Femur (tissue), 1 donor: ENCODE measurements at regions not wholly inside any gene's neighbourhood (a gene's known extent, or its start where the extent isn't known, plus 50 kb on each side); places are given as distances from the start of the nearest gene placed in this dataset.
"Not testable (repeated sequence)": the region's sequence is repeated elsewhere in the genome, so short reads cannot be mapped to it uniquely, and the experiment has no call there.

Experiments used
- DNase-seq: peaks from one replicate; pipeline ENCODE4 v3.0.0-alpha.2; 2017

DNA sequence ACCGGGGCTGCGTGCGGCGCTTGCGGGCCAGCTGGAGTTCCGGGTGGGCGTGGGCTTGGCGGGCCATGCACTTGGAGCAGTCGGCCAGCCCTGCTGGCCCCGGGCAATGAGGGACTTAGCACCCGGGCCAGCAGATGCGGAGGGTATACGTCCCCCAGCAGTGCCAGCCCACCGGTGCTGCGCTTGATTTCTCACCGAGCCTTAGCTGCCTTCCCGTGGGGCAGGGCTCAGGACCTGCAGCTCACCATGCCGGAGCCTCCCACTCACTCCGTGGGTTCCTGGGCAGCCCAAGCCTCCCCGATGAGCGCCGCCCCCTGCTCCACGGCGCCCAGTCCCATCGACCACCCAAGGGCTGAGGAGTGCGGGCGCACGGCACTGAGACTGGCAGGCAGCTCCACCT, 51.4 kb upstream of the INPP4B start:
- DNase-seq, result not testable (repeated sequence)

DNA sequence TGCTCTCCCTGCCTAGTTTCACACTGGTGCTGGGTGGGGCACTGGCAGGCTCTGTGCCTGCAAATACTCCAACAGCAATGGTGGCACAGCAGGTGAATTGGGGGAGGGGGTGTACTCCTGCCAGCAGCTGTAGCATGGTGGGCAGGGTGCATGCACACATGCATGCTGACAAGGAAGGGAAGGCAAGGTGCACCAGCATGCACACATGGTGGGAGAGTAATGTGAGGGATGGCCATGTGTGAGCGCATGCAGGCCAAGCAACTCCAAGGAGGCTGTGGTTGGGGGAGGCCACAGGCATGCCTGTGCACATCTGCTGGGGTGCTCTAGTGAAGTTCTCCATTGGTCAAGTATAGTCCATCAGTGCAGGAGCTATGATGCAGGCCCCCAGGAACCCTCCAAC, 54.5 kb upstream of the INPP4B start:
- DNase-seq, result no peak

DNA sequence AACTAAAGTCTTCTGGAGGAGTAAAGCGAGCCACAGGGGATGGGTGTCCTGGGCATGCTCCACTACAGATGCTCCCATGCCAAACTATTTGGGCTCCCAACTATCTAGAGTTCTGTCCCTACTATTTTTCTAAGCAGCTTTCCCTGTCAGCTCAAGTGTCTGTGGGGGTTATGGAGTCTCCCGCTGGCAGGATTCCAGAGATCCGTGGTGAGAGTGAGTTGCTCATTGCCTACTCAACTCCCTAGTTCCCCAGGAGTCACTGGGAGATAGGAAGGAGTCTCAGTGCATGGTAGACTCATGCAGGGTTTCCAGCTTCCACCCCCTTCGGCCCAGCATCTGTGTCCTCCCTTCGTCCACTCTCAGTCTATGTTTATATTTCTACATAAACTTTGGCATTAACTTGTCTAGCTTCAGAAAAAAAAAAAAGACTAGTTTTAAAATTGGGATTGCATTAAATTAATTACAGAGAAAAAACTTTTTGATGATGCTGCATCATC, 55.1 kb upstream of the INPP4B start:
- DNase-seq, result no peak

DNA sequence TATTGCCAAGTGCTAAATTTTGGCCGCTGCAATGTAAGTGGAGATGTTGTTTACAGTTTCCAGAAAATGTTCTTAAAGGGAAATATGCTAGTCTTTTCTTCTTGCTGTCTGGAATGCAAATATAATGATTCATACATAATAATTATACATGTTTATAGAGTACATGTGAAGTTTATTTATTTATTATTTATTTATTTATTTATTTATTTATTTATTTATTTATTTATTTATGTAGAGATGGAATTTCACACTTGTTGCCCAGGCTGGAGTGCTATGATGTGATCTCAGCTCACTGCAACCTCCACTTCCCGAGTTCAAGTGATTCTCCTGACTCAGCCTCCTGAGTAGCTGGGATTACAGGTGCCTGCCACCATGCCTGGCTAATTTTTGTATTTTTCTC, 57.5 kb upstream of the INPP4B start:
- not testable (repeated sequence) for DNase-seq

DNA sequence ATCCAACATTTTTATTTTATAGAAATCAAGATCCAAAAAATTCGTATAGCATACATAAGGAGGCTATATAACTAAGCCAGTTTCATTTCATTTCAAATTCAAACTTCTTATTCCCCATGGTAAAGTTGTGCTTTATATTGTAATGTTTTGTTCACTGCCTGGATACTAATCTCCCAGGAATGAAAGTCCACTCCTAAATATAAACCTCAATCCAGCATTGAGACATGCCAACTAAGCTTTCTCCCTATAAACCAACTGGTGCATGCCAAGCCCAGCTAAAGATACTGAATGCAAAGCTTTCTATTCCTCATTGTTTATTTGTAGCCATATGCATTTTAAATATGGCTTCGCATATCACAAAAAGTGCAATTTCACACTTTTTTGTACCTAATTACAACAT, 63.8 kb upstream of the INPP4B start:
- DNase-seq, result no peak

DNA sequence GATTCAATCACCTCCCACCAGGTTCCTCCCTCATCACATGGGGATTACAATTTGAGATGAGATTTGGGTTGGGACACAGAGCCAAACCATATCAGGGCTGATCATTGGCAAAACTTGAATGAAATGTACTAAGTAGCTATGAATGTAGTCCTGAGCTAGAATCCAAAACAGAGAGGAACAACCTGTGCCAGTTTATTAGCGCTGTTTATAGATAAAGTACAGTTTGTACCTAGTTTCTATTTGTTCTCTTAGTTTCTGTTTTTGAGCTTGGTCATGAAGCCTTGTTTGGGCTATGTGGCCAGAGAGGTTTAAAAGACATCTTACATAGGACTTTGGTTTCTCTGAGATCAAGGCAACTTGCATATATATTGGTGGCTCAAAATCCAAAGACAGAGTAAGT, 66.9 kb upstream of the INPP4B start:
- no peak for DNase-seq

DNA sequence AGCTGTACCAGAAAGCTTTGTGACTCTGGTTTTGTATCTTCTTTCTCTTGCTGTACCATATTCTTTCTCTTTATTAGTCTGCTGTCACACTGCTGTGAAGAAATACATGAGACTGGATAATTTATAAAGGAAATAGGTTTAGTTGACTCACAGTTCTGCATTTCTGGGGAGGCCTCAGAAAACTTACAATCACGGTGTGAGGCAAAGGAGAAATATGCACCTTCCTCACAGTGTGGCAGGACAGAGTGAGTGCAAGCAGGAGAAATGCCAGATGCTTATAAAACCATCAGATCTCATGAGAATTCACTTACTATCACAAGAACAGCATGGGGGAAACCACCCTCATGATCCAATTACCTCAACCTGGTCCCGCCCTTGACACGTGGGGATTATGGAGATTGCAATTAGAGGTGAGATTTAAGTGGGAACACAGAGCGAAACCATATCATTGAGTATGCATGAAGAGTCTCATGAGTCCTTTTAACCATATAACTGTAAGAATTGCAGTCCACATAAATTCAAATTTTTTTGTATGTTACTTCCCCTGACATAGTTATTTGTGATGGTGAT, 67.4 kb upstream of the INPP4B start:
- DNase-seq, result no peak

DNA sequence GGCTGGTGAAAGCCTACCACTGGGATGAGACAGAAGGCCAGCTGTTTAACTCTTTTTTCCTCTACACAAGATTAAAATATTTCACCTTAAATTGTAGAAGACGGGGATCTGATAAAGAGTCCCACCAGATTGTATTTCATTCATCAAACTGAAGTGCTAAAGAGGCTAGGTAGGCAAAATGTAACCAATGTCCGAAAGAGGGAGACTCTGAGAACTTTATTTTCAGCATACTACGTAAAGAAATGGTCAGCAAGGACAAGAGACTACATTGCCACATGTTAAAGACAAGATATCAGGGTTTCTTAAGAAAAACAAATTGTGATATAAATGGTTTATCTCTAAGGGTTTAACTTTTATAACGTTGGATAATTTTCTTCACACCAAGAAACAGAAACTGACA, 71.6 kb upstream of the INPP4B start:
- DNase-seq, result no peak

DNA sequence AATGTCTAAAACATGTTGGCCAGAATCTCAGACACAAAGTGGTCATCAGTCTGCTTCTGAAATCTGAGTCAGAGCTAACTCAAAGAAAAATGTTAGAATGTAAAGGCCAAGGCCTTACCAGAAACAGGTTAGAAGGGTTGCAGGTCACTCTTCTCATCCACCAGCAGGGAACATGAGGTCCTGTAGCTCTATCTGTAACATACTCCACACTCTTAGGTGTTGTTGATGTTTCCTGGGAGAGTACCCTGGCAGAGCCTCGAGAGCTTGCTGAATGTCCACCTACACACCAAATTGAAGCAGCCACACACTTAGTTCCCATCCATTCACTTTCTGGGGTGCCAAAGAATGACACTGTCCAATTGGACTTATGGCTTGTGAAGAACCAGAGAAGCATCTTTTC, 76.6 kb upstream of the INPP4B start:
- no peak for DNase-seq

DNA sequence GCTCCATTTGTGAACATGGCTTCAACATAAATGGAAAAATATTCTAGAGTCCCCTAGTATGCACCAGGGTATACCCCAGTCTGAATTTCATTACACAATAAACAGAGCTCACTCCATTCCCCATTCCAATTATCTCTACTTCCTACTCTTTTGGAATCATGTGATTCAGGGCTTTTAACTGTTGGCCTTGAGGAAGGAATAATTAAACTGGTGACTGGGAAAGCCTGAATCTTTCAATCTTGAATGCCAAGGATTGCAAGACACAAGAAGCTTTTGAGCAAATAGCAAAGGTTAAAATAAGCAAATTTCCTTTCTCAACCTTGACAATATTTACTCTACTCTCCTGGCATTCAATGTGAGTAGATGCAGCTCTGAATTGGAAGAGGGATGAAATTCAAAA, 77.5 kb upstream of the INPP4B start:
- DNase-seq, result no peak

DNA sequence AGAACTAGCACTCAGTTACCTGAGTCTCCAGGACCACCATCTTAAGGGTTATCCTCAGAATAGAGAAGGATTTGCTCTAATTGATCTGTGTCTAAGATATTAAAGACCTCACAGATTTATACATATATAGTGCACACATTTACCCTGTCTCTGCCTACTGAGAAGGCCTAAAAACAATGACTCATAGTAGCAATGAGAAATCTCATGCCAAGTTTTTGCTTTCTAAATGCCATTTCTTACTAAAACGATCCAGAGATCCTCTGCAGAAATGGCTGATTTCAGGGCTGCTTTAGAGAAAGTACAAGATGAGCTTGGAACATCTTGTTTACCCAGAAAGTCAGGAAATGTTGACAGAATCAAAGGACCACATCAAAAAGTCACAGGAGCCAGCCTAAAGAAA, 79.1 kb upstream of the INPP4B start:
- no peak for DNase-seq

DNA sequence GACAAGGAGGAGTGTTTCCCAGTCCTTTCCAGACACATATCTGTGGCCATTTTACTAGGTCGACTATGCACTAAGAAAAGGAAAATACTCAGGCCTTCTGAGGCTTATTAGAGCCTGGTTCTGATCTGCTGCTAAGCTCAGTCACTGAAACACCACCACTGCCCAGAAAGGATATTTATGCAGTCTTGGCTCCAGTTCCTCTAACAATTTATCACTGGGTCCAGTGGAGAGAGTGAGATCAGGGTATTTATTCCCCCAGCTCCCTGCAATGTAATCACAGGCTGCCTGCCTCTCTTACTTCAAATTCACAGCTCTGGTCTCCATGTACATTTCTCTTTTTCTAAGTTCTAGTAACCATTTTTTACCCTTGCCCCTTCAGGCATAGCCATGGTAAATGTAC, 81.6 kb upstream of the INPP4B start:
- no peak for DNase-seq

DNA sequence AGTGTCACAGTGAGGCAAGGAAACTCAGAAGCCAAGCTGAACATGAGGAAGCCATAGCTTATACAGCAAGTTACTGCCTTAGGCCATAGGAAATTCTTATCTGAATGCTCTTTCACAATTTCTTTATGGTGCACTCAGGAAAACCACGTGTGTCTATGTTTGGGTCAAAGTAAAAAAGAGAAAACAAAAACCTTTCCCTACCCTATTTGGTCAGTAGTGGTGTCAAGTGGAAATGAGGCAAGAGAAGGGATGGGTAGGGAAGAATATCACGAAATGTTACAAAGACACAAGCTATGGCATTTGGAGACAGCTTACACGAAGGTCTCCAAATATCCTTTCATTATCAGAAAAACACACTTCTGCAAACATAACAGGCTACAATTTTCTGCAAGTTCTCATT, 83.4 kb upstream of the INPP4B start:
- no peak for DNase-seq

DNA sequence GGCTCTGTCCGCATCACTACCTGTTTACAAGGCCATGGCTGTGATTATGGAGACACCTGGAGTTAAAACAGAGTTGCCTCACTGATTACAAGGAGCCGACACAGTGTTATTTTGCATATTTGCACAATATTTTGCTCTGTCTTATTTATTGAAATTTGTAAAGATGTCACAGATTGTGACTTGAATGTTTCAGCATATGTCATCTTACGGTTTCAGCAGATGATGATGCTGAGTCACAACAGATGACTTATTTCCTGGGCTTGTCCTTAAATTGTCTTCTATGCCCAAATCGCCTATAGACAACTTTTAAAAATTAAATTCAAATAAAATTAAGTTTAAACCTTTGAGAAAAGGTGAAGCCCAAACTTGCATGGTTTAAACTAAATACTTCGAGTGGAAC, 87.1 kb upstream of the INPP4B start:
- DNase-seq, result no peak

DNA sequence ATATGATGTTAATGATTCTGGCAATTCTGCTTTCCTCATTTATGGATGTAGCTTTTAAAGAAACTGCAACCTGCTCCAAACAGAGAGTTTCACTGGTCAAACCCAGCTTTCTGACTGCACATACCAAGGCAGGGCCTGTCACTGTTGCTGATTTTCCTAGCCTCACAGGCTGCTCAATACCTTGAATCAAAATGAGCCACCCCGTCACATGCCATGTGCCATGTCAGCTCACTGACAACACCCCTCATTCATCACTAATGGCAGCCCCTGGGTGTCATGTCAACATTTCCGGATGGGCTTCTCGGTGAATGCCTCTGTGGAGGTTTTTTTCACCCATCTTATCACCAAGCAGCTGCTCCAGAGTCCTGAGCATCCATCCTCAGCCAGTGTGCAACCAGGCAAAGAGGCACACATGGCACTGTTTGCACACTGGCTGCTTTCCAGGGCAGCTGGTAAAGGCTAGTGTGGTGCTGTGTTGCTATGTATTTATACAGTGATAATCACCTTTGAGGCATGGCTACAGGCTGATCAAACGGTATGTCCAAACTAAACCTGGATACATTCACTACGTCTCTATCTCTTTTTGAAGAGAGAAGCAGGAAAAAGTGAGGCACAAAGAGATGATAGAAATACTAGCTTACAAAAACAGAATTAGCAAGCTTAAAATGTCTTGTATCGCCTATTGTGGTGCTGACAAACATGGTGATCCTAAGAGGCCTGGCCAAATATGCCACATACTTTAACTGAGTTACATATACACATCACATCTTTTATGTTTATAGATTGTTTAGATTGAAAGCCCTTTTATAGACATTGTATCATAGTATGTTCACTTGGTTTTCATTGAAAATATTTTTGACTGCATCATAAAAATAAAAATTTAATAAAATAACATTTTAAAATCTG, 94.6 kb upstream of the INPP4B start:
- DNase-seq, result peak; percentile 60

DNA sequence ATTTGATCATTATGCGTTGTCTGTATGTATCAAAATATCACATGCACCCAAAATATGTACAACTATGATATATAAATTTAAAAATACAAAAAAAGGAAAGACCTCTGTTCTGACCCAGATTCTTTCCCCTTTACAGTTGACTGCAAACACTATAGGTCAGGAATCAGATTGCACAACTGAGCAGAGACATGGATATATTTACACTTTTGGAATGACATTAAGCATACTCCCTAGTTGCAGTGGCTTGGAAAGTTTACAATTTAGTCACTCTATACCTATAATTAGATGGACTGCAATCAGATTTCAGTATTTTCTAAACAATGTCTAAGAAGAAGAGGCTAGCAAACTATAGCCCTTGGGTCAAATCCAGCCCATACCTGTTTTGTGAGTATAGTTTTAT, 98.5 kb upstream of the INPP4B start:
- no peak for DNase-seq

DNA sequence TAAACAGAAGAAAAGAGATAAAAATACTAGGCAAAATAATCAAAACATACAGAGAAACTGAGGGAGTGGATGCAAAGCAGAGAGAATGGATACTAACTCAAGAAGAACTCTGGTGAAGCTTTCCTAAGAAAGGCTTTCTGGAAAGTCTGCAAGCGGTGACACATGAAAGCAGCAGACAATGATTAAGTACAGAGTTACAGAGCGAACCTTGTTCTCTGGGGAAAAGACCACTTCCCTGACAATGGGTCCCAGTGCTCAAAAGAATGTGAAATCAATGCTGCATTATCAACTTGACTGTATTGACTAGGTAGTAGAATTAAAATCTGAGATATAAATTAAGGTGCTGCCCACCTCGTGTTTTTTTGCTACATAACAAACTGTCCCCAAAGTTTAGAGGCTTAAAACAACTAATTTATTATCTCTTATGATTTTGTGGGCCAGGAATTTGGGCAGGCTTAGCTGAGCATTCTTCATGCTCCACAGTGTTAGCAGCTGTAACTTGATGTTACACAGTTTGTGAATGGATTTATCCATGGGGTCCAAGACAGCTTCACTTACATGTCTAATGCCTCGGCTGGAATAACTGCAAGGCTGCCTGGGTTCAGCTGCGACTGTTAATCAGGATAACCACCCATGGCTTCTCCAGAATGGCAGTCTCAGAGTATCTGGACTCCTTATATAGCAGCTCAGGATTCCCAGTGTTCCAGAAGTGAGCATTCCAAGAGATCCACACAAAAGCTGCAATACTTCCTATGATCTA, 106.9 kb upstream of the INPP4B start:
- peak; percentile 45 for DNase-seq

DNA sequence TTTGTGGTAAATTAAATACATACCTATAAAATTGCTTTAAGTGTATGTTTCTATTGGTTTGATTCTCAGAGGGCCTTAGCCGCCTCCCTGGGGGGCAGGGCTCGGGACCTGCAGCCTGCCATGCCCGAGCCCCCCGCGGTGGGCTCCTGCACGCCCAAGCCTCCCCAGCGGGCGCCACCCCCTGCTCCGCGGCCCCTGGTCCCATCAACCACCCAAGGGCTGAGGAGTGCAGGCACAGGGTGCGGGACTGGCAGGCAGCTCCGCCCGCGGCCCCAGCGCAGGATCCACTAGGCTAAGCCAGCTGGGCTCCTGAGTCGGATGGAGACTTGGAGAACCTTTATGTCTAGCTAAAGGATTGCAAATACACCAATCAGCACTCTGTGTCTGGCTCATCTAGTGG, 108.3 kb upstream of the INPP4B start:
- DNase-seq, result no peak

DNA sequence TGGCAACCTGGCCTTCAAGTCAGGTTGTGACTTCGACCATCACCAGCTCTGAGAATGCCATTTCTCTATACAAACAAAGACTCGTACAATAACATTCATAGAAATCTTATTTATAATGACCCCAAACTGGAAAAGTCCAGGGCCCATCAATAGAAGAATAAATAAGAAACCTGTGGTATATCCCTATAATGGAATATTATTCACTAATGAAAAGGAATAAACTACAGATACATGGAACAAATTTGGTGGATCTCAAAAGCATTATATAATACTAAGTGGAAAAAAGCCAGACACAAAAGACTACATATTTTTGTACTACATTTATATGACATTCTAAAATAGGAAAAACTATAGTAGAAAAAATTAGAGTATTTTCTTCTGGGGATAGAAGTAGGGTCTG, 109.4 kb upstream of the INPP4B start:
- DNase-seq, result no peak

DNA sequence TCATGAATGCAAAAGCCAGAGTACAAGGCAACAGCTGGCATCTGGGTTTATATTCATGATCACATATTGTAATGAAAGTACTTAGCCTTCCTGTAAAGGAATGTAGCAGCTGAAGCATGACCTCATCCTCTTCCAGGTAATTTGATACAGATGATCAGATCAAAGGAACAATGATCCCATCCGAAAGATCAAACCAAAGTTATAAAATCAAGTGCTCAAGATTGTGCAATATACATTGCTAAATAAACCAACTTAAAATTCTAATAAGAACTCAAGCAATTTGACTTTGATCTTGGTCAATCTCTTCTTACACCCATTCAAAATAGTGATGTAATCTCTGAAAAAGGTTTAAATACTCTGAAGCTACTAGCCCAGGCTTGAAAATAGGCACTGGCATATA, 113.1 kb upstream of the INPP4B start:
- DNase-seq, result no peak

DNA sequence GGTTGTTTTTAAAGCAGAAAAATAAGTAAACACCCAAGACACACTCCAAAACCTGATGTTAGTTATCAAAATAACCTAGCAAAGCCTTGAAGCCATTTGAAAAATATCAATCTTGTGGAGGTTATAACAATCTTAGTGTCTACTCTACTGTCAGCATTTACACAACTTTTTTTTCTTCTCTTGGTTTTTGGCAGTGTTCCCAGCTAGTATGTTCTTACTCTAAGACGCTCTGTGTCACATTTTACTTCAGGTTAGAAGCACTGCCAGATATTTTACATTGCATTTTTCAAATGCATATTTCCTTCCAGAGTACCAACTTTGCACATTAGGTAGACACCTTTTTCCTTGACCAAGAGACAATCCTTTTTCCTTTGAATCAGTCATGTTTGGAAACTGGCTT, 114.0 kb upstream of the INPP4B start:
- DNase-seq, result no peak

DNA sequence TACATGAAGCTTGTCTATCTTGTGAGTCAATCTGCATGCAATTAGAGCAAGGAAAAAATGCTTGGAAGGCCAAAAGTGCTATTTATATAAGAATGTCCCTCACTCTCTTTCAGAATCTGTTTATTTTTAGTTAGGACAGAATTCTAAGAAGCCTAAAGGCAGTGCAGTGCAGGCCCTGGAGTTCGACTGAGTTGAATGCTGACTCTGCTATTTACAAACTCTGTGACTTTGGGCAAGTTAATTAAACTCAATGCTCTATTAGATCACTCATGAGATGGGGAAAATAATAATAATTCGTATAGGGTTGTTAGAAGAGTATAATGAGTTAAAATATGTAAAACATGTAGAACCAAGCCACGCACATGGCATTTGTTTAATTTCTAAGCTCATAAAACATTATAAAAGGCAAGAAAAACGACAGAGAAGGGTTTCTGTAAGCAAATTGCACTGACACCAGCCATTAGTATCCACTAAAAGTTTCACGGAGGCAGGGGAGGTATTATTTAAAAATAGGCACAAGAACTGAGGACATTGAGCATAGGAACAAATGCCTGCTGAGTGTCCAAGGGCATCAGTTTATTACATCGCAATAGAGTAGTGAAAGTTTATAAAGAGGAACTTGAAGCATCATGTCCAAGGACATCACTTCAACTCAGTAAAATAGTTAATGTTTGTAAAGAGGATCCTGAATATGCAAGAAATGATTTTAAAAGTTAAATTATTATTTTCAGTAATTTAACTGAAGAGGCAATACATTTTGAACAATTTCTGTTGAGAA, 115.0 kb upstream of the INPP4B start:
- no peak for DNase-seq

DNA sequence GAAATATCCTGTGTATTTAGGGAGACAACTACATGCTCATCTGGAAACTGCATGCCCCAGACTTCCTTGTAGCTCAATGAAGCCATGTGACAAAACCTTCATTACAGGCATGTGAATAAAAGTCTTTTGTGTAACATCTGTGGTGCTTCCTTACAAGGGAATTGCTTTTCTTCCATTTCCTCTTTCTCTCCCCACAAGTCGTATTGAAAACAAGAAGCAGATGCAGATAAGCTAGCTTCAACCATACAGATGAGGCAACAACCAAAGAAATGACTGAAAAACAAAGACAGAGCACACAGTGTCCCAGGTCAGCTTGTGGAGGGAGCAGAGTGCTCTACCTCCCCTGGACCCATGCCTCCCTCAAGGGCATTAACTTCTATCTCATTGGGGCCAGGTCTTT, 115.8 kb upstream of the INPP4B start:
- DNase-seq, result no peak
